SKM-1 (cell line): ENCODE measurements at regions not wholly inside any gene's neighbourhood (a gene's known extent, or its start where the extent isn't known, plus 50 kb on each side); places are given as distances from the start of the nearest gene placed in this dataset.
"Not testable (repeated sequence)": the region's sequence is repeated elsewhere in the genome, so short reads cannot be mapped to it uniquely, and the experiment has no call there.

Experiments used
- DNase-seq: peaks from one replicate; lab custom pipeline; 2025; ENCODE audit not compliant: unreplicated experiment; lab: John Stamatoyannopoulos, UW

DNA sequence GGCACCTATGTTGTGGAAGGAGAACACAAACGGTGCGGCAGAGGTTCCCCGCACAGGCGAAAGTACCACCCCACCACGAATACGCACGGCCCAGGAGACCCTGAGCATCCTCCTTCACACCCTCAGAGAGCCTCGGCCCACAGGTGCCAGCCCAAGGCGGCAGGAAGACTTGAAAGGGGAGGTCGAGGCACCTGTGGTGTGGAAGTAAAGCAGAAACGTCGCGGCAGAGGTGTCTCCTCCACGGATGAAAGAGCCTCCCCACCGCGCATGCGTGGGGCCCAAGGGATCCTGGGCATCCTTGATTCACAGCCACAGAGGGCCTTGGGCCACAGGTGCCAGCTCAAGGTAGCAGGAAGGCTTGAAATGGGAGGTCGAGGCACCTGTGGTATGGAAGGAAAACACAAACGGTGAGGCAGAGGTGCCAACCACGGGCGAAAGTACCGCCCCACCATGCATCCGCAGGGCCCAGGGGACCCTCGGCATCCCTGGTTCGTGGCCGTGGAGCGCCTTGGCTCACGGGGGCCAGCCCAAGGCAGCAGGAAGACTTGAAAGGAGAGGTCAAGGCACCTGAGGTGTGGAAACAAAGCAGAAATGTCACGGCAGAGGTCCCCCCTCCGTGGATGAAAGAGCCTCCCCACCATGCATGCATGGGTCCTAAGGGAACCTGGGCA lies 380.1 kb downstream of the ALG10 start:
- no peak for DNase-seq

DNA sequence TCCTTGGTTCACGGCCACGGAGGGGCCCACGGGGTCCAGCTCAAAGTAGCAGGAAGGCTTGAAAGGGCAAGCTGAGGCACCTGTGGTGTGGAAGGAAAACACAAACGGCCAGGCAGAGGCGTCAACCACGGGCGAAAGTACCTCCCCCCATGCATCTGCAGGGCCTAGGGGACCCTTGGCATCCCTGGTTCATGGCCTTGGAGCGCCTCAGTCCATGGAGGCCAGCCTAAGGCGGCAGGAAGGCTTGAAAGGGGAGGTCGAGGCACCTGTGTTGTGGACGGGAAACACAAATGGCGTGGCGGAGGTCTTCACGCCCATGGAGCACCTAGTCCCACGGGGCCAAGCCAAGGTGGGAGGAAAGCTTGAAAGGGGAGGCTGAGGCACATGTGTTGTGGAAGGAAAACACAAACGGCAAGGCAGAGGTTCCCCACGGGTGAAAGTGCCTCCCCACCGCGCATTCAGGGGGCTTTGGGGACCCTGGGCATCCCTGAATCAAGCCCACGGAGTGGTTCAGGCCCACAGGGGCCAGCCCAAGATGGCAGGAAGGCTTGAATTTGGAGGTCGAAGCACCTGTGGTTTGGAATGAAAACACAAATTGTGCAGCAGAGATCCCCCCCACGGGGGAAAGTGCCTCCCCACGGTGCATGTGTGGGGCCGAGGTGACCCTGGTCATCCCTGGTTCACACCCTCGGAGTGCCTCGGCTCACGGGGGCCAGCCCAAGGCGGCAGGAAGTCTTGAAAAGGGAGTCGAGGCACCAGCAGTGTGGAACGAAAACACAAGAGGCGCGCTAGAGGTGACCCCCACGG lies 380.8 kb downstream of the ALG10 start:
- DNase-seq = no peak

DNA sequence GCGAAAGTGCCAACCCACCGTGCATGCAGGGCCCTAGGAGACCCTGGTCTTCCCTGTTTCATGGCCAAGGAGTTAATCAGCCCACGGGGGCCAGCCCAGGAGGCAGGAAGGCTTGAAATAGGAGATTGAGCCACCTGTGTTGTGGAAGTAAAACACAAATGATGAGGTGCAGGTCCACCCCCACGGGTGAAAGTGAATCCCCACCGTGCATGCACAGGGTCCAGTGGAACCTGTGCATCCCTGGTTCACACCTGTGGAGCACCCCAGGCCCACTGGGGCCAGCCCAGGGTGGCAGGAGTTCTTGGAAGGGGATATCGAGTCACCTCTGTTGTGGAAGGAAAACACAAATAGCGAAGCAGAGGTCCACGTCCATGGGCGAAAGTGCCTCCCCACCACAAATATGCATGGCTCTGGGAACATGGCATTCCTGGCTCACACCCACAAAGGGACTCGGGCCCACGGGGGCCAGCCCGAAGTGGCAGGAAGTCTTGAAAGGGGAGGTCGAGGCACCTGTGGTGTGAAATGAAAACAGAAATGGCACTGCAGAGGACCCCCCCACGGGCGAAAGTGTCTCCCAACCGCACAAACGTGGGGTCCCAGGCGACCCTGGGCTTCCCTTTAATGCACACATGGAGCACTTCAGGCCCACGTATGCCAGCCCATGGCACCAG lies 381.5 kb downstream of the ALG10 start:
- no peak for DNase-seq

DNA sequence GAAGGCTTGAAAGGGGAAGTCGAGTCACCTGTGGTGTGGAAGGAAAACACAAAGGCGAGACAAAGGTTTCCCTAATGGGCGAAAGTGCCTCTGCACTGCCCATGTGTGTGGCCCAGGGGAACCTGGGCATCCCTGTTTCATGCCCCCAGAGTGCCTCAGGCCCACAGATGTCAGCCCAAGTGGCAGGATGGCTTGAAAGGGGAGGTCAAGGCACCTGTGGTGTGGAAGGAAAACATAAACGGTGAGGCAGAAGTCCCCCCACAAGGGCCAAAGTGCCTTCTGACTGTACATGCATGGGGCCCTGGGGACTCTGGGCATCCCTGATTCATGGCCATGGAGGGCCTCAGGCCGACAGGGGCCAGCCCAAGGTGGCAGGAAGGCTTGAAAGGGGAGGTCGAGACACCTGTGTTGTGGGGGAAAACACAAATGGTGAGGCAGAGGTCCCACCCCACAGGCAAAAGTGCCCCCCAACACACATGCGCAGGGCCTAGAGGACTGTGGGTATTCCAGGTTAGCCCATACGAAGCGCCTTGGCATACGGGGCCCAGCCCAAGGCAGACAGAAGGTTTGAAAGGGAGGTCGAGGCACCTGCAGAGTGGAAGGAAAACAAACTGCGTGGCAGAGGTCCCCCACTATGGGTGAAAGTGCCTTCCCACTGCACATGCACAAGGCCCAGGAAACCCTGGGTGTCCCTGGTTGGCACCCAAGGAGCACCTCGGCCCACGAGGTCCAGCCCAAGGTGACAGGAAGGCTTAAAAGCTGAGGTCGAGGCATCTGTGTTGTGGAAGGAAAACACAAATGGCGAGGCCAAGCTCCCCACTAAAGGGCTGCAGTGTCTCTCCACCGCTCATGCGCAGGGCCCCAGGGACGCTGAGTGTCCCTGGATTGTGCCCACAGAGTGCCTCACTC lies 382.3 kb downstream of the ALG10 start:
- DNase-seq = no peak

DNA sequence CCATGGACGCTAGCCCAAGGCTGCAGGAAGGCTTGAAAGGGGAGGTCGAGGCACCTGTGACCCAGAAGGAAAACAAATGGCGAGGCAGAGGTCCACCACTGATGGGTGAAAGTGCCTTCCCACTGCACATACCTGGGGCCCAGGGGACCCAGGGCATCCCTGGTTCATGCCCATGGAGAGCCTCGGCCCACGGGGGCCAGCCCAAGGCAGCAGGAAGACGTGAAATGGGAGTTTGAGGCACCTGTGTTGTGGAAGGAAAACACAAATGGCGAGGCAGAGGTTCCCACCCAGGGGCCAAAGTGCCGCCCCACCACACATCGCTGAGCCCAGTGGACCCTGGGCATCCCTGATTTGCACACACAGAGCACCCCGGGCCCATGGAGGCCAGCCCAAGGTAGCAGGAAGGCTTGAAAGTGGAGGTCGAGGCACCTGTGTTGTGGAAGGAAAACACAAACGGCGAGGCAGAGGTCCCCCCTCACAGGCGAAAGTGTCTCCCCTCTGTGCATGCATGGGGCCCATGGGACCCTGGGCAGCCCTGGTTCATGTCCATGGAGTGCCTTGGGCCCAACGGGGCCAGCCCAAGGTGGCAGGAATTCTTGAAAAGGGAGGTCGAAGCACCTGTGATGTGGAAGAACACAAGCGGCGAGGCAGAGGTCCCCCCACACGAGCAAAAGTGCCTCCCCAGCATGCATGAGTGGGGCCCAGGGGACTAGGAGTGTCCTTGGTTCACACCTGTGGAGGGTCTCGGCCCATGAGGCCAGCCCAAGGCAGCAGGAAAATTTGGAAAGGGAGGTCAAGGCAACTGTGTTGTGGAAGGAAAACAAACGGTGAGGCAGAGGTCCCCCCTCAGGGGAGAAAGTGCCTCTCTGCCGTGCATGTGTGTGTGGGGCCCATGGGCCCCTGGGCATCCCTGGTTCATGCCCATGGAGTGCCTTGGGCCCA lies 383.3 kb downstream of the ALG10 start:
- DNase-seq = no peak

DNA sequence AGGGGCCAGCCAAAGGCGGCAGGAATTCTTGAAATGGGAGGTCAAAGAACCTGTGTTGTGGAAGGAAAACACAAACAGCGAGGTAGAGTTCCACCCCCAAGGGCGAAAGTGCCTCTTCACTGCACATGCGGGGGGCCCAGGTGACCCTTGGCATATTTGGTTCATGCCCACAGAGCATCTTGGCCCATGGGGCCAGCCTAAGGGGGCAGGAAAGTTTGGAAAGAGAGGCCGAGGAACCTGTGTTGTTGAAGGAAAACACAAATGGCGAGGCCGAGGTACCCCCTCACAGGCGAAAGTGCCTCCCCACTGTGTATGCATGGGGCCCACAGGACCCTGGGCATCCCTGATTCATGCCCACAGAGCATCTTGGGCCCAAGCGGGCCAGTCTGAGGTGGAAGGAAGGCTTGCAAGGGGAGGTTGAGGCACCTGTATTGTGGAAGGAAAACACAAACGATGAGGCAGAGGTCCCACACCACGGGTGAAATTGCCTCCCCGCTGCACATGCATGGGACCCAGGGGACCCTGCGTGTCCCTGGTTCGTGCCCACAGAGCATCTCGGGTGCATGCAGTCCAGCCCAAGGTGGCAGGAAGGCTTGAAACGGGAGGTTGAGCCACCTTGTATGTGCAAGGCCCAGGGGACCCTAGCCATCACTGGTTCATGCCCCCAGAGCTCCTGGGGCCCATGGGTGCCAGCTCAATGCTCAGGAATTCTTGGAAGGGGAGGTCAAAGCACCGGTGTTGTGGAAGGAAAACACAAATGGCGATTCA lies 384.1 kb downstream of the ALG10 start:
- DNase-seq = no peak

DNA sequence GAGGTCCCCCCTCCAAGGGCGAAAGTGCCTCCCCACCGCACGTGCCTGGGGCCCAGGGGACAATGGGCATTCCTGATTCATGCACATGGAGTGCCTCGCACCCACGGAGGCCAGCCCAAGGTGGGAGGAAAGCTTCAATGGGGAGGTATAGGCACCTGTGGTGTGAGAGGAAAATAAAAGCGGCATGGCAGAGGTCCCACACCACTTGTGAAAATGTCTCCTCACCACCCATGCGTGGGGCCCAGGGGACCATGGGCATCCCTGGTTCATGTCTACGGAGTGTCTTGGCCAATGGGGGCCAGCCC lies 384.7 kb downstream of the ALG10 start:
- DNase-seq = no peak

DNA sequence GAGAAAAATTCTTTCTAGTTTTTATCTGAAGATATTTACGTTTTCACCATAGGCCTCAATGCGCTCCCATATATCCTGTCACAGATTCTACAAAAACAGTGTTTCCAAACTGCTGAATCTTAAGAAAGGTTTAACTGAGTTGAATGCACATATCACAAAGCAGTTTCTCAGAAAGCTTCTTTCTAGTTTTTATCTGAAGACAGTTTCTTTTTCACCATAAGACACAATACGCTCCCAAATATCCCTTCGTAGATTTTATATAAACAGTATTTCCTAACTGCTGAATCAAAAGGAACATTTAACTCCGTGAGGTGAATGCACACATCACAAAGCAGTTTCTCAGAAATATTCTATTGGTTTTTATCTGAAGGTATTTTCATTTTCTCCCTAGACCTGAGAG lies 385.5 kb downstream of the ALG10 start:
- DNase-seq = no peak

DNA sequence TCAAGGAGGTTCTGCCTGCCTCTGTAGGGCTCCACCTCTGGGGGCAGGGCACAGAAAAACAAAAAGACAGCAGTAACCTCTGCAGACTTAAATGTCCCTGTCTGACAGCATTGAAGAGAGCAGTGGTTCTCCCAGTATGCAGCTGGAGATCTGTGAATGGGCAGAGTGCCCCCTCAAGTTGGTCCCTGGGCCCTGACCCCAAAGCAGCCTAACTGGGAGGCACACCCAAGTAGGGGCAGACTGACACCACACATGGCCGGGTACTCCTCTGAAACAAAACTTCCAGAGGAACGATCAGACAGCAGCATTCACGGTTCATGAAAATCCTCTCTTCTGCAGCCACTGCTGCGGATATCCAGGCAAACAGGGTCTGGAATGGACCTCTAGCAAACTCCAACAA lies 409.2 kb downstream of the ALG10 start:
- not testable (repeated sequence) for DNase-seq
